ENCODE measurements at regions not wholly inside any gene's neighbourhood (a gene's known extent, or its start where the extent isn't known, plus 50 kb on each side); places are given as distances from the start of the nearest gene placed in this dataset.

DNA sequence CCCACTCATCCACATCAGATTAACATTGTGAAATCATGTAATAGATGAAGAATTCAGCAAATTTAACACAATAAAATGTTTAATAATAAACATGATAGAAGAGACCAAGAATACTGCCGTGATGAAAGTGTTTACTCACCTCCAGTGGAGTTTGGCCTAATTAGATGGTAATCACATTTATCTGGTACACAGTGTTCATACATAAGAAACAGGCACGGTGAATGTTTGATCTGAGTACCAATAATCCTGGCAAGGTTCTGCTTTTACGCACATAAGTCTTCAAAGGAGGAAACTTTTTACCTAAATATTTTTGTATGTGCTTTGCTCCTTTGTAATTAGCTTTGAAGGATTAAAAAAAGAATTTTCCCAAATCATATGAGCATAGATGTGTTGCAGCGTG lies 122.5 kb downstream of the IRS1 start:
- TF ChIP-seq EZH2phosphoT487 (conservative IDR thresholded peaks at IDR 0.05; ENCODE audit: low read length) = no peak
- TF ChIP-seq CTCF (IDR thresholded peaks at IDR 0.05; ENCODE audit: insufficient read depth, low read length, poor library complexity, severe bottlenecking) = no peak
